Thymus (tissue), 11 donors: ENCODE measurements at regions not wholly inside any gene's neighbourhood (a gene's known extent, or its start where the extent isn't known, plus 50 kb on each side); places are given as distances from the start of the nearest gene placed in this dataset.

Experiments used
- DNase-seq, 9 donors: peaks; one replicate each; pipeline ENCODE4 v3.0.0-alpha.2; 2013; ENCODE audit warnings: low spot score in 9 of 9, low read depth in 6 of 9, missing footprints in 1 of 9
- H3K27ac ChIP-seq, 2 donors: one replicate each; pipeline ENCODE4 v1.5.1; 2013; ENCODE audit warnings: control low read depth in 1 of 2, low read depth in 1 of 2, low read length in 1 of 2, mild to moderate bottlenecking in 1 of 2, moderate library complexity in 1 of 2
- H3K27me3 ChIP-seq, 2 donors: one replicate each; pipeline ENCODE4 v1.5.1; 2013; ENCODE audit warnings: low read length in 1 of 2; ENCODE audit not compliant: control insufficient read depth in 2 of 2, insufficient read depth in 1 of 2
- H3K36me3 ChIP-seq, 2 donors: one replicate each; pipeline ENCODE4 v1.5.1; 2013; ENCODE audit warnings: low read length in 1 of 2, mild to moderate bottlenecking in 1 of 2, moderate library complexity in 1 of 2; ENCODE audit not compliant: control insufficient read depth in 2 of 2, insufficient read depth in 2 of 2
- H3K4me1 ChIP-seq, 2 donors: one replicate each; pipeline ENCODE4 v1.5.1; 2013; ENCODE audit warnings: low read length in 2 of 2; ENCODE audit not compliant: control insufficient read depth in 2 of 2, insufficient read depth in 2 of 2
- H3K4me3 ChIP-seq, 2 donors: one replicate each; pipeline ENCODE4 v1.5.1; 2013; ENCODE audit warnings: low read length in 2 of 2, control low read depth in 1 of 2, mild to moderate bottlenecking in 1 of 2
- H3K9me3 ChIP-seq, 2 donors: one replicate each; pipeline ENCODE4 v1.5.1; 2013; ENCODE audit warnings: low read length in 1 of 2, mild to moderate bottlenecking in 1 of 2; ENCODE audit not compliant: control insufficient read depth in 2 of 2, insufficient read depth in 1 of 2
- WGBS: extraction: QIAGEN DNeasy Blood & Tissue Kit; methylation state at CpG from one replicate; pipeline ENCODE4 v1.1.7; 2013; 5-methylcytosine and 5-hydroxymethylcytosine counted together
- donor health status: healthy.

DNA sequence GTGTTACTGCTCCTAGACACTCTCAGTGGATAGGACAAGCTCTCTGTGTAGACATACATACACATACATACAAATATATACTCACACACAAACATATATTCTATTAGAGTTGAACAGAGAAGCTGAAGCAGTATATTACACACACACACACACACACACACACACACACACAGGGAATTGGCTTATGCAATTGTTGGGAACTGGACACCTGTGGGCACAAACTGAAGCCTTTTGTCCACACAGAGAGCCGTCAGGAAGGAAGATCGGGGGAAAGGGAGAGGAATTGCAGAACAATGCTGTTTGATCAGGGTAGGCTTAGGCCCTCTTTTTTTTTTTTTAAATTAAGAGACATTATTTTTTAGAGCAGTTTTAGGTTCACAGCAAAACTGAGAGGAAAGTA is 180.7 kb upstream of the DDHD1 start:
- Histone ChIP-seq H3K9me3 (no peaks in the 10 kb centered on the region), H3K4me1 (no peaks in the 10 kb centered on the region), H3K27me3 (no peaks in the 10 kb centered on the region), H3K36me3 (no peaks in the 10 kb centered on the region), H3K4me3 (no peak overlapping the region), H3K27ac (no peak overlapping the region)
- WGBS = 99% methylated on average over 2 of the region's 2 CpGs
- DNase-seq = no peak

GRCh38 chr14:53331921-53332320 is 178.8 kb upstream of the DDHD1 start:
- DNase-seq = no peak
- H3K9me3 ChIP-seq = no peaks in the 10 kb centered on the region
- WGBS = 94% methylated on average over 1 of the region's 1 CpG
- no peaks in the 10 kb centered on the region for H3K27me3 ChIP-seq
- H3K36me3 ChIP-seq = no peaks in the 10 kb centered on the region
- H3K4me3 ChIP-seq = no peak overlapping the region
- H3K27ac ChIP-seq = no peak overlapping the region
- H3K4me1 ChIP-seq = no peaks in the 10 kb centered on the region

- no peak overlapping the region for H3K27ac ChIP-seq
- H3K4me3 ChIP-seq = no peak overlapping the region
- no peaks in the 10 kb centered on the region for H3K36me3 ChIP-seq
- no peak for DNase-seq
- H3K27me3 ChIP-seq = no peaks in the 10 kb centered on the region
- H3K9me3 ChIP-seq = no peaks in the 10 kb centered on the region
- WGBS = 95% methylated on average over 1 of the region's 1 CpG
- H3K4me1 ChIP-seq = no peaks in the 10 kb centered on the region
Observed at GRCh38 chr14:53331247-53331646, 178.1 kb upstream of the DDHD1 start.

DNA sequence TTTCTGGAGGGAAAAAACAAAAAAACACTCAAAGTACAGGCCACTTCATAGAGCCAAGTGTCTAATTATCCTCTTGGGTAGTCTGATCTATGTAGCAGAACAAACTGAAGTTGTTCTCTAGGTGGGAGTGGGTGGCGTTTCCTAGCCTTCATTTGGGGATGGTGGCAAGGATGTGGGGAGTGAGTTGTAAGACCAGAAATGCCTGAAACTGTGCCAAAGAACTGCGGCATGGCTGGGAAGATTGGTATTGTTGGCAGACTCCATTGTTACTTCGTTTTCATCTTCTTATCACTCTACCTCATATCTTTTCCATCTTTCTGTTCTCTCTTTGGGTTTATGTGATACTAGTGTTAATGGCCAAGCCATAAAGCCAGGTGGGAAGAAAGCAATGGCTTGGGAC is 177.3 kb upstream of the DDHD1 start:
- Histone ChIP-seq H3K36me3 (no peaks in the 10 kb centered on the region), H3K4me3 (no peak overlapping the region), H3K4me1 (no peaks in the 10 kb centered on the region), H3K9me3 (no peaks in the 10 kb centered on the region), H3K27me3 (no peaks in the 10 kb centered on the region), H3K27ac (no peak overlapping the region)
- DNase-seq = no peak
- 93% methylated on average over 3 of the region's 3 CpGs for WGBS

DNA sequence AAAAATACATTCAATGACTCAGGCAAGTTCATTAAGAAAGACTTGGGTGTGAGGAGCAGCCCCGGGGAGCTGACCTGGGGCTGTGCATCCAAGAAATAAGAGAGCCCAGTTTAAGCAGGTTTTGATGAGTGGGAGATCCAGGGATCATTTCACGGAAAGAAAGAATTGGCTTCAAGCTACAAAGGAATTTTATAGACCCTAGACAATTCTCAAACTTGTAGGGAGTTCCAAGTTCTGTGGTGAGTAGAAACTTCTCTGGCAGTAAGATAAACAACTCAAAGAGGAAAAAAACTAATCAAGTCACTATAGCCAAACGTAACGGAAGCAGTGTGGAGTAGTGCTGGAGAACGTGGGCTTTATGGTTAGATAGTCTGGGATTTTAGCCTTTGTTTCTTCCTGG is 175.7 kb upstream of the DDHD1 start:
- Histone ChIP-seq H3K9me3 (no peaks in the 10 kb centered on the region), H3K4me3 (no peak overlapping the region), H3K36me3 (no peaks in the 10 kb centered on the region), H3K27me3 (no peaks in the 10 kb centered on the region), H3K4me1 (no peaks in the 10 kb centered on the region), H3K27ac (no peak overlapping the region)
- 94% methylated on average over 5 of the region's 5 CpGs for WGBS
- DNase-seq = no peak

GRCh38 chr14:53327716-53328115 is 174.6 kb upstream of the DDHD1 start:
- WGBS = 100% methylated on average over 1 of the region's 1 CpG
- Histone ChIP-seq H3K4me3 (no peak overlapping the region), H3K9me3 (no peaks in the 10 kb centered on the region), H3K36me3 (no peaks in the 10 kb centered on the region), H3K27ac (no peak overlapping the region), H3K4me1 (no peaks in the 10 kb centered on the region), H3K27me3 (no peaks in the 10 kb centered on the region)
- no peak for DNase-seq

- DNase-seq = peak in 1 of 9 donors; percentile 28
- Histone ChIP-seq H3K36me3 (no peaks in the 10 kb centered on the region), H3K9me3 (no peaks in the 10 kb centered on the region), H3K27me3 (no peaks in the 10 kb centered on the region), H3K4me1 (no peaks in the 10 kb centered on the region), H3K27ac (no peak overlapping the region), H3K4me3 (no peak overlapping the region)
Observed at GRCh38 chr14:53325176-53325806, 172.2 kb upstream of the DDHD1 start.

- WGBS = 64% methylated on average over 5 of the region's 5 CpGs
- peaks cover 0 to 8% of the 10 kb centered on the region in 2 donors for H3K9me3 ChIP-seq
- no peaks in the 10 kb centered on the region for H3K27me3 ChIP-seq
- H3K4me3 ChIP-seq = no peak overlapping the region
- H3K36me3 ChIP-seq = no peaks in the 10 kb centered on the region
- no peak for DNase-seq
- no peak overlapping the region for H3K27ac ChIP-seq
- H3K4me1 ChIP-seq = no peaks in the 10 kb centered on the region
Observed at GRCh38 chr14:53316504-53316903, 163.4 kb upstream of the DDHD1 start.

GRCh38 chr14:53310412-53310811 is 157.3 kb upstream of the DDHD1 start:
- H3K27me3 ChIP-seq = no peaks in the 10 kb centered on the region
- H3K36me3 ChIP-seq = no peaks in the 10 kb centered on the region
- no peak overlapping the region for H3K27ac ChIP-seq
- no peaks in the 10 kb centered on the region for H3K9me3 ChIP-seq
- WGBS = 95% methylated on average over 2 of the region's 2 CpGs
- H3K4me3 ChIP-seq = no peak overlapping the region
- no peaks in the 10 kb centered on the region for H3K4me1 ChIP-seq
- no peak for DNase-seq

GRCh38 chr14:53306911-53307310 is 153.8 kb upstream of the DDHD1 start:
- Histone ChIP-seq H3K36me3 (no peaks in the 10 kb centered on the region), H3K27ac (no peak overlapping the region), H3K27me3 (no peaks in the 10 kb centered on the region), H3K9me3 (no peaks in the 10 kb centered on the region), H3K4me1 (no peaks in the 10 kb centered on the region), H3K4me3 (no peak overlapping the region)
- DNase-seq = no peak
- 77% methylated on average over 3 of the region's 3 CpGs for WGBS
